GM21360 (cell line): ENCODE measurements at regions not wholly inside any gene's neighbourhood (a gene's known extent, or its start where the extent isn't known, plus 50 kb on each side); places are given as distances from the start of the nearest gene placed in this dataset.
"Not testable (repeated sequence)": the region's sequence is repeated elsewhere in the genome, so short reads cannot be mapped to it uniquely, and the experiment has no call there.

ENCODE experiments used
- ATAC-seq: cut with Tn5 transposase; IDR thresholded peaks from one replicate; pipeline ENCODE4 v1.9.1; 2021; ENCODE audit warnings: mild to moderate bottlenecking, moderate library complexity; ENCODE audit not compliant: unreplicated experiment

DNA sequence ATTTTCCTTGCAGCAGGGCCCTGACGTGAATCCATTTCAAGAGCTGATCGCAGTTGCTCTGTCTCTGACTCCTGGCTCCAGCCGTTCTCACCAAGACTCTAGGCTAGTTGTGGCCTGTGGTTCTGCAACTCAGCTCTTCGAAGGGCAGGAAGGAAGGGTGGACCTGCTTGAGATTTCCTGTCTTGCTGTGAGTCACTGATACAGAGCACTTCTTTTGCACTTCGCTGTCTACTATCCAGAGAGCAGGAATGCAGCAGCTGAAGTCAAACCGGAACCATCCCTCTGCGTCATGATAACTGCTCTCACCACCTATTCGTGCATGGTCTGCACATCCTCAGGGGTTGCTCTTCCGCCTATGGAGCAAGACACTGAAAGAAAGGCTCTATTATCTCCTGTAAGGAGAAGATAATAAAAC is 59.7 kb downstream of the RAP2B start:
- peak; percentile 95 for ATAC-seq

DNA sequence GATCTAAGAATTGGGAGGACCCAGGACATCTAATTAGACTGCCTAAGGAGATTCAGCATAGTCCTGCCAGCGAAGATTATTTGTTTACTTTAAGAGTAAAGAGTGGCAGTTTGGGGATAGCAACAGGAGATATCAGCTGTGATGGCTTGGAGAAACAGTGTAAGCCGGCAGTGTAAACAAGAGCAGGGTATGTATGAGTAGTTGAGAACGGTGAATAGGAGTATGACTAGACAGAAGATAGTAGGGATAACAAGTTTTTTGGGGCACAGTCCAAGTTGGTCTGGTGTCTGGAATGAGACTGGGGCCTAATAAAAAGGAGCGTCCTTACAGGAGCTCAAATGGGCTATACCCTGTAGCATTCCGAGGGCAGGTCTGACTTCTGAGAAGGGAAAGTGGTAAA is 64.9 kb downstream of the RAP2B start:
- not testable (repeated sequence) for ATAC-seq

DNA sequence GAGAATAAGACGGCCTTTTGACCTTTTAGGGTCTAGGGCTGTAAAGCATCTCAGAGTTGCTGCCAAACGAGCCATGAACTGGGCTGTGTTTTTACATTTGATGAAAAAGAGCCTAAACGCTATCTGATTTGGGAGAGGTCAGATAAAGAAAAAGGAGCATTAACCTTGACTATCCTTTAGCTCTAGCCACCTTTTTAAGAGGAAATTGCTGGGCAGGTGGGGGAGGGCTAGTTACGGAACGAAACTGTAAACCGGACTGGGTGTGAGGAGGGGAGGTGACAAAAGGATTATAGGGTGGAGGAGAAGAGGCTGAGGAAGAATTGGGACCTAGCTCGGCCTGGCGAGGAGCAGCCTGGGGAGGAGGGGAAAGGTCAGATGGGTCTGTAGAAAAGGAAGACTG is 68.4 kb downstream of the RAP2B start:
- ATAC-seq: not testable (repeated sequence)

DNA sequence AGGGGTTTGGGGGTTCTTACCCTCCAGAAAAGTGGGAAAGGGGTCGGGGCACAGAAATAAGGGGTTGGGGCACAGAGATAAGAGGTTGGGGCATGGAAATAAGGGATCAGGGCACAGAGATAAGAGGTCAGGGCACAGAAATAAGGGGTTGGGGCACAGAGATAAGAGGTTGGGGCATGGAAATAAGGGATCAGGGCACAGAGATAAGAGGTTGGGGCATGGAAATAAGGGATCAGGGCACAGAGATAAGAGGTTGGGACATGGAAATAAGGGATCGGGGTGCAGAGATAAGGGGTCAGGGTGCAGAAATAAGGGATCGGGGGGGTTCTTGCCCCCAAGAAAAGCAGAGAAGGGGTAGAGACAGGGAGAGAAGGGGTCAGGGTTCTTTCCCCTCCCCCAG is 69.2 kb downstream of the RAP2B start:
- not testable (repeated sequence) for ATAC-seq

DNA sequence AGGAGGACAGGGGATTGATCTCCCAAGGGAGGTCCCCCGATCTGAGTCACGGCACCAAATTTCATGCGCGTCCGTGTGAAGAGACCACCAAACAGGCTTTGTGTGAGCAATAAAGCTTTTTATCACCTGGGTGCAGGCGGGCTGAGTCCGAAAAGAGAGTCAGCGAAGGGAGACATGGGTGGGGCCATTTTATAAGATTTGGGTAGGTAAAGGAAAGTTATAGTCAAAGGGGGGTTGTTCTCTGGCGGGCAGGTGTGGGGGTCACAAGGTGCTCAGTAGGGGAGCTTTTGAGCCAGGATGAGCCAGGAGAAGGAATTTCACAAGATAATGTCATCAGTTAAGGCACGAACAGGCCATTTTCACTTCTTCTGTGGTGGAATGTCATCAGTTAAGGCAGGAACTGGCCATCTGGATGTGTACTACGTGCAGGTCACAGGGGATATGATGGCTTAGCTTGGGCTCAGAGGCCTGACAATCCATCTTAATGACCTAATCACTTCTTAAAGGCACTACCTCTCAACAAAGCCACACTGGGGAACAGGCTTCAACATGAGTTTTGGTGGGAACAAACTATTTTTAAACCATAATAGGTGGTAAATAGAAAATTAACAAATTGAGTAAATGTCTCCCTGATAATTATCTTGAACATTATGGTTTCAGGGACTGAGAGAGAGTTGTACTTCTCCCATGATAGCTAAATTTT is 70.2 kb downstream of the RAP2B start:
- ATAC-seq: not testable (repeated sequence)

DNA sequence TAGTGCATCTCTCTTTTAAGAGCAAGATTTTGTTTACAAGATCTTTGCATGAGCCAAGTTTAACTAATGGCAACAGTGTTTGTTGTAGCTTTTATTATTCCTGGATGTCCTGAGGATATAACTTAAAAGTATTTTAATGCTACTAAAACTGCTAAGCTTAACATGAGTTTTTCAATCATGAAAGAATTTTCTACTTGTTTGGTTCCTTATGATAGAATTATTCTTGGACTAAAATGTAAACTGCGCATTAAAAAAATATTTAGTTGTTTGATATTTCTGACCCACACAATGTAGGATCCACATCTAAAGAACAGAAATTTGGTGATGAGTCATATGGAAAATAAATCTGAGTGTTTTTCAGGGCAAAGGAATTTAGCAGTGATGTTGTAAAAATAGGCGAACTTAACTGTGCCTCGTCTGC is 70.8 kb downstream of the RAP2B start:
- no peak for ATAC-seq

DNA sequence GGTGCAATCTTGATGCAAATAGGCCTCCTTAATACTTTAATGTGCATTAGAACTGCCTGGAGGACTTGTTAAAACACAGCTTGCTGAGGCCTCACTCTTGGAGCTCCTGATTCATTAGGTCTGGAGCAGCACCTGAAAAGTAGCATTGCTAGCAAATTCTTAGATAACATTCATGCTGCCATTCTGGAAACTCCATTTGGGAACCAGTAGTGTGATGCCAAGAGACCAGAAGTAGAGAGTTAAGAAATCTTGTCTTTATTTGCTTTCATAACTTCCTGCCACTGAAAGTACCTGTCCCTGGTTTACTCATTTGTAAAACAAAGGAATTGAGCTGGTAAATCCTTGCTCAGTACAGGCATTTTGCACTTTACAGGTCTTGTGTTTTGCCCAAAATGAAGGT is 72.0 kb downstream of the RAP2B start:
- ATAC-seq: no peak

DNA sequence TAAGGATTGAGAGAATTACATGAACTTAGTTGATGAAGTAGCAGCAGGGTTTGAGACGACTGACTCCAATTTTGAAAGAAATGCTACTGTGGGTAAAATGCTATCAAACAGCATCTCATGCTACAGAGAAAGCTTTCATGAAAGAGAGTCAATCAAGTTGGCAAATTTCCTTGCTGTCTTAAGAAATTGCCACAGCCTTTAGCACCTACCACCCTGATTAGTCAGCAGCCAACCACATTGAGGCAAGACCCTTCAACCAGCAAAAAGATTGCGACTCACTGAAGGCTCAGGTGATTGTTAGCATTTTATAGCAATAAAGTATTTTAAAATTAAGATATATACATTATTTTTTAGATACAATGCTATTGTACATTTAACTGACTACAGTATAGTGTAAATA is 80.9 kb downstream of the RAP2B start:
- ATAC-seq: no peak

DNA sequence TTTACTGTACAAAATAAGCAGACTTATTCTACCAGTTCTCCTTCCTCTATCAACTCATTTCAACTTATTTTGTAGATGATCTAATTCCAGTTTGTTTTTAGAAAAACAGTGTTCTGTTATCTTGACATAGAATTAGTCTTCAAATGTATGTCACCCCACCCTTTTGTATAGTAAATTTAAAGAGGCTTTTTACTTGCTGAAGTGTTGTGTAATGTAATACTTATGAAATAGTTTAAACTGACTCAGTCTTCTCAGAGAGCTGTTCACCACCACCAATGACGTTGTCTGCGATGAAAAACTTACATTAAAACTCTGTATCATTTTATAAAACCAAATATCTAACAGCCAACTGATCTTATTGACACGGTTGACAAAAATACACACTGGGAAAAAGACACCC is 82.9 kb downstream of the RAP2B start:
- no peak for ATAC-seq

DNA sequence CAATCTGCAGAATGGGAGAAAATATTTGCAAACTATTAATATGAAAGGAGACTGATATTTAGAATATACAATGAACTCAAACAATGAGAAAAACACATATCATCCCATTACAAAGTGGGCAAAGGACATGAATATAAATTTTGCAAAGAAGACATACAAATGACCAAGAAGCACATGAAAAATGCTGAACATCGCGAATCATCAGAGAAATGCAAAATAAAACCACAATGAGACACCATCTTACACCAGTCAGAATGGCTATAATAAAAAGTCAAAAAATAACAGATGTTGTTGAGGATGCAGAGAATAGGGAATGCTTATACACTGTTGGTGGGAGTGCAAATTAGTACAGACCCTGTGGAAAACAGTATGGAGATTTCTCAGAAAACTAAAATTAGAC is 83.6 kb downstream of the RAP2B start:
- ATAC-seq: no peak

DNA sequence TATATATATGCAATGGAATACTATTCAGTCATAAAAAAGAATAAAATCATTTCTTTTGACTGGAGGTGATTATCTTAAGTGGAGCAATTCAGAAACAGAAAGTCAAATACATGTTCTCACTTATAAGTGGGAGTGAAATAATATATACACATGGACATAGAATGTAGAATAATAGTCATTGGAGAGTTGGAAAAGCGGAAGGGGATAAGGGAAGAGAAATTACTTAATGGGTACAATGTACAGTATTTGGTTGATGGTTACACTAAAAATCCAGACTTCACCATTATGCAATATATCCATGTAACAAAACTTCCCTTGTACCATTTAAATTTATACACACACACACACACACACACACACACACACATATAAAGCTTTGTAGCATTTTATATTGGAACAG is 84.3 kb downstream of the RAP2B start:
- ATAC-seq: no peak

DNA sequence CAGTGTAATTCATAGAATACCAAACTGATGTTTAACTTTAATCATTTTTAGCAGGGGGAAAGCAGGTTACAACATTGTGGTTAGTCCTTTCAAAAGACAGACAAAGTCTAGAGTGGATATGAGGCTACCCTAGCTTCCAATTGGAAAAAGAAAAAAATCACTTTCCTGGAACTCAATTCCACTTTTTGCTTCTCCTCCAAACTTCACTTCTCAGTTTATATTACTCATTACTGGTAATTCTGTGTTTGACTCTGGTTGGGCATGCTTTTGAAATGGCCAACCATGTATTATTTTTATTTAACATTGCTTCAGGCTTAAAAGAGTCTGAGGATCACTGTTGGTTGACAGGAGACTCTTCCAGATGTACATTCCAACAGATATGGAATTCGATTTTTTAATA is 84.8 kb downstream of the RAP2B start:
- no peak for ATAC-seq

DNA sequence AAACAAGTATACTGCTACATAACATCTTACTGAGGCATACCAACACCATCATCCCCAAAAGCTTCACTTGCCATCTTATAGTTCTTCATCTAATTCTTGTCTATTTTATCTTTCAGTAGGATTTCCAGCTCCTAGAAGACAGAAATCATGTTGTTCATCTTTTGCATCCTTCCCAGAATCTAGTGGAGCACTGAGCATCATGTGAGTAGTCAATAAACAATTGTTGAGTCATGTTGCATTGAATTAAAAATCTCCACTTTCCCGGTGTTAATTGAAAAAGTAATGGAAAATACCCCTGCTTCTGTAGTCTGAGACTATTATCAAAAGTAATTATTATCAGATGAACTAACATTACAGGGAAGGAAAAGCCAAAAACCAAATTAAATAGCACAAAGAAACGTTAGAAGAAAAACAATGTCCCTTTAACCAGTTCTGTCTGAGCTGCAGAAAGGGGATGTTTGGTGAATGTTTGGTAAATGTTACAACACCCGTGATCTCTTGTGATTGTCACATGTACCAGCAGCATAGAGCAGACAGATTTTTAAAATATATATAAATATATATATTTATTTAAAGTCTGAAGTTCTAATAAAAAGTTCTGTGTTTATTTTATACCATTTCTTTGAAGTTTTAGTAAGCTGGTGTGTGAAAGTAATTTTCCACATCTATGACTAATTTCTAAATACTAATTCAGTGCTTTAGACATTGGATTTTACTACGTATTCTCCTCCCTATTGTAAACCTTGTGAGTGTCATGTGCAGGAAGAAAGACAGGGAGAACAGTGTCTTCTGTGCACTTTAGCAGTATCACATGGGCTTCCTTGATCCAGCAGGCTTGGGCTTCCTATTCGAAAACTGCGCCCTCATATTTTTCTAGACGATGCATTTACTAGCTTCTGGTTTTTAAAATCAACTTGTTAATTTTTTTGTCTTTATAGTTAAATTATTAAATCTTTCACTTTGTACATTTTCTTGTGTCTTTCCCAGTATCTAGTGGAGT is 85.6 kb downstream of the RAP2B start:
- no peak for ATAC-seq

DNA sequence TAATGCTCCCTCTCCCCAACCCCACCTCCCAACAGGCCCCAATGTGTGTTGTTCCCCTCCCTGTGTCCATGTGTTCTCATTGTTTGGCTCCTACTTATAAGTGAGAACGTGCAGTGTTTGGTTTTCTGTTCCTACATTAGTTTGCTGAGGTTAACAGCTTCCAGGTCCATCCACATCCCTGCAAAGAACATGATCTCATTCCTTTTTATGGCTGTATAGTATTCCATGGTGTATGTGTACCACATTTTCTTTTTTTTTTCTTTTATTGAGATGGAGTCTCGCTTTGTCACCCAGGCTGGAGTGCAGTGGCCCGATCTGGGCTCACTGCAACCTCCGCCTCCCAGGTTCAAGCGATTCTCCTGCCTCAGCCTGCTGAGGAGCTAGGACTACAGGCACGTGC is 86.8 kb downstream of the RAP2B start:
- not testable (repeated sequence) for ATAC-seq

DNA sequence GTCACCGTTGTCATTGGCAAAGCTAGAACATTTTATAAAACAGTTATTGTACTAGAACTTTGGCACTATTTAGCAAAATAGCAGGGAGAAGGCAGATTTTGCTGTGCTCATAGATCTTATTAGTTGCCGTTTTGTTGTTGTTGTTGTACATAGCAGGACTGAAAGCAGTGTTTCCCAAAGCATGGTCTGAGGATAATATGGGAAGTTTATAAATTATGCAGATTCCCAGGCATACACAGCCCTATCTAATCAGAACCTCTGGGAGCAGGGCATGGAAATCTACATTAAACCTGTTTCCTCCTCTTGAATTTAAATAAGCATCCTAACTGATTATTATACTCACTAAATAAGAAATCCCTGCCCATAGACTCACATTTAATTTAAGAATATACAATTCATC is 87.9 kb downstream of the RAP2B start:
- no peak for ATAC-seq

DNA sequence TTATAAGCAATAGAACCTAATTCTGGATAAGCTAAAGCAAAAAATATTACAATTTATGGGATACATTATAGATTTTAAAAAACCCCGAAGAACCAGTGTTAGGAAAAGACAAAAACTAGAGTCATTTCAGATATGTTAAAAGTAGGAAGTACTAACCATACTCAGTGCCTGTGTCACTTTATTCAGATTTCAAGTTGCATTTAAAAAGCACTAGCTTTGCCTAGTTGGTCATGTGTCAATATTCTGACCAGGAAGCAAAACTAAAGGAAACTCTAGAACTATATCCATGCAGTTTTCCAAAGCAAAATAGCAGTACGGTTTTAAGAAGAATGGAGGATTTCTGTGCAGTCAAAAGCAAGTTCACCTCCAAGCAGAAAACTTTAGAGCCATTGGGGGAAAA is 88.4 kb downstream of the RAP2B start:
- no peak for ATAC-seq

DNA sequence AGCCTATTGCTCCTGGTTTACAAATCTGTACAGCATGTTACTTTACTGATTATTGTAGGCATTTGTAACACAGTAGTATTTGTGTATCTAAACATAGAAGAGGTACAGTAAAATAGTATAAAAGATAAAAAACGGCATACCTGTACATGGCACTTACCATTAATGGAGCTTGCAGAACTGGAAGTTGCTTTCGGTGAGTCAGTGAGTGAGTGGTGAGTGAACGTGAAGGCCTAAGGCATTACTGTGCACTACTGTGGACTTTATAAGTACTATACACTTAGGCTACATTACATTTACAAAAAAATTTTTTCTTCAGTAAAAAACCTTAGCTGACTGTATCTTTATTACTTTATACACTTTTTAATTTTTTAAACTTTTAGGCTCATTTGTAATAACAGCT is 90.9 kb downstream of the RAP2B start:
- ATAC-seq: no peak

DNA sequence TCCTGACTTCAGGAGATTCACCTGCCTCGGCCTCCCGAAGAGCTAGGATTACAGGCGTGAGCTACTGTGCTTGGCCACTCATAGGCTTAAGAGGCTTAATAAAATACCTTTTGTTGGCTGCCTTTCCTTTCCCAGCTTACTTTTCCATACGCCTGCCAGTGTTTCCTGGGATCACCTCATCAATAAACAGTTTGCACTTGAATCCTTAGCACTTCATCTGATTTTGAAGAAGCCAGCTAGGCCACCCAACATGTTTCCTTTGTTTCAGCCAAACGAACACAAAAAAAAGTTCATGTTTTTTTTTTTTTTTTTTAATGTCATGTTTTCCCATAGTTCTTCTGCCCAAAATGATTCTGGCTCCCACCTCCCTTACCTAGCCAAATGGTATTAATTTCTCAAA is 92.3 kb downstream of the RAP2B start:
- no peak for ATAC-seq

DNA sequence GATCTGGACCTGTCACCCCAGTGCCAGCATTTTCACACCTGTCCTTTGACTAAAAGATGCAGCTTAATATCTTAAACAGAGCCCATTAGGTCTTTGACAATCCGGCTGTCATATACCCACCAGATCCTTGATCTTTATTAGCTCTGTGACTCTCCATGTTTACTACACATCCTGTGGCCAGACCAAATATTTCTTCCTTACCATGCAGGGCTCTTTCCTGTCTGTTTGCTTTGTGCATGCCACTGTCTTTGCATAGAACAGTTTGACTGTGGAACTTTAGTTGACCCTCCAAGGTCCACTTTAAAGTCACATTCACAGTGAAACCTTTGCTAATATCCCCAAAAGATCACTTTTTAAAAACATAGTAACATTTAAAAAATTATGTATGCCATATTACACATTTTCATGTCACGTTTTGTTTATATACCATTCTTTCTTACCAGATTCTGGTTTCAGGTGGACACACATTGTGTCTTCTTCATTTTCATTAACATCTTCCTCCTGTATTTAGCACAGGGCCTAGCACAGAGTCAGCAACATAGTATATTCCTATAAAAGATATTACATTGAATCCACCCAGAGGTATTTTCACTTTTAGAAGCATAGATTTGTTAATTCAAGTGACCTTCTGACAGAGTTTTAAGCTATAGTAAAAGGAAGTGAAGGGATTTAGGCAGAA is 95.8 kb downstream of the RAP2B start:
- ATAC-seq: no peak

DNA sequence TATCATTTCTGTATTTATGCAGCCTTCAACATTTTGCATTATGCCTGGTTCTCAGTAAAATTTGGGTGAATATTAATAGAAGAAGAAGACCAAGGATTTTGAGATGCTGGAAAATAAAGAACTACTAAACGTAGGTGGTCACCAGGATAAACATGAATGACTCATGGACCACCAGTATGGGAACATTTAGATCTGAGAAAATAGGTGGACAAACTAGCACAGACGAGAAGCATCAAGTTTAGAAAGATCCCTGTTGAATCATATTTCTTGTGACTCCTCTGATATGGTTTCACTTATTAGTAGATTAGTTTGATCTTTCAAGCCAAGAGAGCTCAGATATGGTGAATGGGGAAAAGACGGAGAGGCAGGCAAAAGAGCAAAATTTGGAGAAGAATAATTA is 97.9 kb downstream of the RAP2B start:
- ATAC-seq: no peak

DNA sequence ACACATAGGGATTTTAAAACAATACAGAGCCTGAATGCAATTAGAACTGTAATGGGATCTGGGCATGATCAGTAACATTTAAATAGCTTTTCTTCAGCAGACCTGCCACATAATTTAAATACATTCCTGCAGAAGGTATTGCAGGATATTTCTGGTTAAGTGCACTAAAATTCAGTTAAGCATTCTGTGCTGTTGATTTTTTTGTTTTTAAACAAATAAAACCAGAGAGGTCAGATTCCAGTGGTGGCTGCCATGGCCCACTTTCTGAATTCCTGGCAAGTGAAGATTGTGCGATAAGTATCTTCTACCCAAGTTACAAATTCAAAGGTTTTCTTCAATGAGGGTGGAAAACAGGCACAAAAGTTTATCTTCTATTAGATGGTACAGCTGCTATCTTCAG is 98.7 kb downstream of the RAP2B start:
- ATAC-seq: no peak

DNA sequence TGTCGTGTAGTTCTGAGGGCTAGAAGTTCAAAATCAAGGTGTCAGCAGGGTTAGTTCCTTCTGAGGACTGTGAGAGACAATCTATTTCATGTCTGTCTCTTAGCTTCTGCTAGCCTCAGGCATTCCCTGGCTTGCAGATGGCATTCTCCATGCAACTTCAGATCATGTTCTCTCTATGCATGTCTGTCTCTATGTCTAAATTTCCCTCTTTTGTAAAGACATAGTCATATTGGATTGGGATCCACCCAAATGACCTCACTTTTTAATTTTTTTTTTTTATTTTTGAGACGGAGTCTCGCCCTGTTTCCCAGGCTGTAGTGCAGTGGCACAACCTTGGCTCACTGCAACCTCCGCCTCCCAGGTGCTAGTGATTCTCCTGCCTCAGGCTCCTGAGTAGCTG is 104.6 kb downstream of the RAP2B start:
- no peak for ATAC-seq
